RWPE2 (cell line): ENCODE measurements at regions not wholly inside any gene's neighbourhood (a gene's known extent, or its start where the extent isn't known, plus 50 kb on each side); places are given as distances from the start of the nearest gene placed in this dataset.

Experiments used
- ATAC-seq: fragments of 200-7000 bp; cut with Tn5 transposase; 3 replicates; pipeline ENCODE4 v1.9.1; 2021; ENCODE audit warnings: low read depth
- DNase-seq: peaks from one replicate; pipeline ENCODE4 v3.0.0-alpha.2; 2020; ENCODE audit warnings: low spot score
- H3K27ac ChIP-seq: fragments of 450-650 bp; 2 replicates; pipeline ENCODE4 v1.5.1; 2017; ENCODE audit warnings: mild to moderate bottlenecking; ENCODE audit not compliant: poor library complexity, severe bottlenecking
- H3K27me3 ChIP-seq: fragments of 250-450 bp; sonication (Bioruptor Pico); 2 replicates; pipeline ENCODE4 v1.5.1; 2021; ENCODE audit warnings: mild to moderate bottlenecking, moderate library complexity; ENCODE audit not compliant: insufficient read depth, poor library complexity, severe bottlenecking
- H3K36me3 ChIP-seq: fragments of 250-450 bp; sonication (Bioruptor Pico); 2 replicates; pipeline ENCODE4 v1.5.1; 2020; ENCODE audit warnings: low read depth, mild to moderate bottlenecking, moderate library complexity
- H3K4me1 ChIP-seq: fragments of 250-450 bp; sonication (Bioruptor Pico); 2 replicates; pipeline ENCODE4 v1.5.1; 2021; ENCODE audit warnings: mild to moderate bottlenecking, moderate library complexity; ENCODE audit not compliant: insufficient read depth, poor library complexity, severe bottlenecking
- H3K4me3 ChIP-seq: fragments of 250-450 bp; sonication (Bioruptor Pico); 2 replicates; pipeline ENCODE4 v1.5.1; 2021; ENCODE audit warnings: mild to moderate bottlenecking, moderate library complexity; ENCODE audit not compliant: severe bottlenecking
- H3K9me3 ChIP-seq: fragments of 250-450 bp; sonication (Bioruptor Pico); 2 replicates; pipeline ENCODE4 v1.5.1; 2021; ENCODE audit warnings: mild to moderate bottlenecking, moderate library complexity; ENCODE audit not compliant: severe bottlenecking
- TF ChIP-seq, protein P1 (sequence below): fragments of 450-650 bp; IDR thresholded peaks from one replicate; pipeline ENCODE4 v1.5.1; 2017; ENCODE audit warnings: mild to moderate bottlenecking, moderate library complexity; ENCODE audit not compliant: poor library complexity, severe bottlenecking

GRCh38 chr7:67377939-67378862, 381.6 kb downstream of the TYW1 start:
- Histone ChIP-seq H3K27me3 (no peaks in the 10 kb centered on the region), H3K27ac (no peak overlapping the region), H3K4me3 (no peak overlapping the region), H3K4me1 (no peaks in the 10 kb centered on the region), H3K9me3 (no peaks in the 10 kb centered on the region), H3K36me3 (no peaks in the 10 kb centered on the region)
- TF ChIP-seq, protein P1, sequence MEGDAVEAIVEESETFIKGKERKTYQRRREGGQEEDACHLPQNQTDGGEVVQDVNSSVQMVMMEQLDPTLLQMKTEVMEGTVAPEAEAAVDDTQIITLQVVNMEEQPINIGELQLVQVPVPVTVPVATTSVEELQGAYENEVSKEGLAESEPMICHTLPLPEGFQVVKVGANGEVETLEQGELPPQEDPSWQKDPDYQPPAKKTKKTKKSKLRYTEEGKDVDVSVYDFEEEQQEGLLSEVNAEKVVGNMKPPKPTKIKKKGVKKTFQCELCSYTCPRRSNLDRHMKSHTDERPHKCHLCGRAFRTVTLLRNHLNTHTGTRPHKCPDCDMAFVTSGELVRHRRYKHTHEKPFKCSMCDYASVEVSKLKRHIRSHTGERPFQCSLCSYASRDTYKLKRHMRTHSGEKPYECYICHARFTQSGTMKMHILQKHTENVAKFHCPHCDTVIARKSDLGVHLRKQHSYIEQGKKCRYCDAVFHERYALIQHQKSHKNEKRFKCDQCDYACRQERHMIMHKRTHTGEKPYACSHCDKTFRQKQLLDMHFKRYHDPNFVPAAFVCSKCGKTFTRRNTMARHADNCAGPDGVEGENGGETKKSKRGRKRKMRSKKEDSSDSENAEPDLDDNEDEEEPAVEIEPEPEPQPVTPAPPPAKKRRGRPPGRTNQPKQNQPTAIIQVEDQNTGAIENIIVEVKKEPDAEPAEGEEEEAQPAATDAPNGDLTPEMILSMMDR = peak; percentile 60
- DNase-seq (no peak), ATAC-seq (peak; percentile 74)

GRCh38 chr7:67380326-67380725, 383.7 kb downstream of the TYW1 start:
- H3K27me3 ChIP-seq = no peaks in the 10 kb centered on the region
- ATAC-seq = no peak

GRCh38 chr7:67380858-67381257, 384.2 kb downstream of the TYW1 start:
- Histone ChIP-seq H3K4me3 (no peak overlapping the region), H3K27ac (no peak overlapping the region), H3K27me3 (no peaks in the 10 kb centered on the region), H3K36me3 (no peaks in the 10 kb centered on the region), H3K4me1 (no peaks in the 10 kb centered on the region), H3K9me3 (no peaks in the 10 kb centered on the region)
- TF ChIP-seq, protein P1 = no peak
- DNase-seq = no peak
- no peak for ATAC-seq

More at GRCh38 chr7:67380326-67380725, 383.7 kb downstream of the TYW1 start:
- Histone ChIP-seq H3K4me3 (no peak overlapping the region), H3K27ac (no peak overlapping the region), H3K36me3 (no peaks in the 10 kb centered on the region), H3K9me3 (no peaks in the 10 kb centered on the region), H3K4me1 (no peaks in the 10 kb centered on the region)
- TF ChIP-seq, protein P1 = no peak
- no peak for DNase-seq

DNA sequence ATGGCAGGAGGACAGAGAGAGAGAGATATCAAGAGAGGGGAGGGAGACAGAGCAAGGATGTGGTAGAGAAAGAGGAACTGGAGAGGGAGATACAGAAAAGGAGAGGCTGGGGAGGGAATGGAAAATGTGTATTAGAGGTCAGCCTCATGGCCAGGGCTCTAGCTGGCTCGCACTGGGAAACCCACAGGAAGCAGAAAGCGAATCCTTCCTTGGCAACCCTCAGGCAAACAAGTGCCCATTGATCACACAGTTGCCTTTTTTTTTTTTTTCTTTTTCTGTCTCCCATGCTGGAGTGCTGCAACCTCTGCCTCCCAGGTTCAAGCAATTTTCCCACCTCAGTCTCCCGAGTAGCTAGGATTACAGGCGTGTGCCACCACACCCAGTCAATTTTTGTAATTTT, 391.2 kb downstream of the TYW1 start:
- H3K9me3 ChIP-seq = no peaks in the 10 kb centered on the region
- DNase-seq (no peak), ATAC-seq (no peak)
- H3K4me3 ChIP-seq = no peak overlapping the region
- no peaks in the 10 kb centered on the region for H3K4me1 ChIP-seq
- TF ChIP-seq, protein P1 = no peak
- no peak overlapping the region for H3K27ac ChIP-seq
- H3K27me3 ChIP-seq = no peaks in the 10 kb centered on the region
- no peaks in the 10 kb centered on the region for H3K36me3 ChIP-seq

DNA sequence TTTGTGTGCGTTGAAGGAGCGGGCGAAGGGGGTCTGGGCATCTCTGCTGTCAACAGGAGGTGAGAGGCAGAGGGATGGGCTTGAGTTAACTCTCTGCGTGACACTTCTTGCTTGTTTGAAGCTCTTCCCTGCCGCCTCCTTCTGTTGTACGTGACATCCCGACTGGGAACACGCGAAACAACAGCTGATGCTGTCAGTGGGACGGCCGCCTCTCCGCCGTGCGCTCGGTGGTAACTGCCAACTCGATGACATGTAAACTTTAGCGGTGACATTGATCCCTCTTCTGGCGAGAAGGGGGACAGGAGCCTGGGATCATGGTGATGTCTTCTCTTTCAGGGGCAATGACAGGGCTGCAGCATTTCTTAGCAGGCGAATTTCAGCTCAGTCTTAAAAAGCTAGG, 394.5 kb downstream of the TYW1 start:
- H3K36me3 ChIP-seq = no peaks in the 10 kb centered on the region
- TF ChIP-seq, protein P1 = no peak
- DNase-seq (no peak), ATAC-seq (no peak)
- H3K27me3 ChIP-seq = no peaks in the 10 kb centered on the region
- H3K9me3 ChIP-seq = no peaks in the 10 kb centered on the region
- H3K4me3 ChIP-seq = no peak overlapping the region
- H3K4me1 ChIP-seq = no peaks in the 10 kb centered on the region
- no peak overlapping the region for H3K27ac ChIP-seq
